IMR-90 (cell line): ENCODE measurements at regions not wholly inside any gene's neighbourhood (a gene's known extent, or its start where the extent isn't known, plus 50 kb on each side); places are given as distances from the start of the nearest gene placed in this dataset.

Experiments
- ATAC-seq: fragments of 200-7000 bp; cut with Tn5 transposase; 2 replicates; pipeline ENCODE4 v1.9.1; 2020; ENCODE audit warnings: low read depth, mild to moderate bottlenecking, moderate library complexity
- BruUV-seq: library from RNA; stranded (reverse); fragments of 400-500 nt; replicated peaks from 2 replicates; lab custom pipeline; 2021; lab: Mats Ljungman, UMichigan
- CTCF ChIA-PET: fragments of 300-600 bp; formaldehyde crosslinking; extraction: SDS; loops from one replicate; lab custom pipeline; 2021; ENCODE audit warnings: antibody characterized with exemption; lab: Yijun Ruan, JAX
- POLR2A ChIA-PET: fragments of 300-600 bp; sonication (Branson Sonifier 250); formaldehyde crosslinking; loops from one replicate; lab custom pipeline; 2022; ENCODE audit warnings: antibody characterized with exemption; ENCODE audit not compliant: unreplicated experiment; lab: Charles Lee
- DNase-seq: peaks from one replicate; pipeline ENCODE4 v3.0.0; 2013
- H2AFZ ChIP-seq: replicated peaks from 2 replicates; pipeline ENCODE3; 2013; ENCODE audit warnings: low read length, mild to moderate bottlenecking; ENCODE audit not compliant: poor library complexity
- H2AK5ac ChIP-seq: 2 replicates; pipeline ENCODE4 v1.6.1; 2013; ENCODE audit warnings: low read depth, low read length, inconsistent platforms
- H2AK9ac ChIP-seq: replicated peaks from 2 replicates; pipeline ENCODE3; 2013; ENCODE audit warnings: mild to moderate bottlenecking, low read depth, low read length, moderate library complexity; ENCODE audit not compliant: poor library complexity
- H2BK120ac ChIP-seq: 2 replicates; pipeline ENCODE4 v1.6.1; 2013; ENCODE audit warnings: low read depth, low read length, inconsistent platforms
- H2BK15ac ChIP-seq: 3 replicates; pipeline ENCODE4 v1.6.1; 2013; ENCODE audit warnings: low read depth, low read length, inconsistent platforms
- H2BK20ac ChIP-seq: 2 replicates; pipeline ENCODE4 v1.6.1; 2013; ENCODE audit warnings: low read depth, mild to moderate bottlenecking, inconsistent platforms, low read length, moderate library complexity
- H2BK5ac ChIP-seq: 2 replicates; pipeline ENCODE4 v1.6.1; 2013; ENCODE audit warnings: mild to moderate bottlenecking, low read depth, low read length, inconsistent platforms; ENCODE audit not compliant: poor library complexity, severe bottlenecking
- H3K14ac ChIP-seq: replicated peaks from 2 replicates; pipeline ENCODE4 v1.6.1; 2013; ENCODE audit warnings: low read depth, low read length, inconsistent platforms
- H3K18ac ChIP-seq: 2 replicates; pipeline ENCODE4 v1.6.1; 2013; ENCODE audit warnings: low read depth, low read length, control low read depth
- H3K23ac ChIP-seq: 2 replicates; pipeline ENCODE4 v1.6.1; 2013; ENCODE audit warnings: low read depth, low read length, inconsistent platforms
- H3K27ac ChIP-seq: 2 replicates; pipeline ENCODE4 v1.5.1; 2013; ENCODE audit warnings: mild to moderate bottlenecking, control low read depth, low read length; ENCODE audit not compliant: insufficient read depth
- H3K27me3 ChIP-seq: 2 replicates; pipeline ENCODE4 v1.6.1; 2013; ENCODE audit warnings: low read length; ENCODE audit not compliant: control insufficient read depth, insufficient read depth
- H3K36me3 ChIP-seq: 2 replicates; pipeline ENCODE4 v1.6.1; 2013; ENCODE audit warnings: low read length, mixed read lengths; ENCODE audit not compliant: control insufficient read depth, insufficient read depth
- H3K4ac ChIP-seq: 2 replicates; pipeline ENCODE4 v1.6.1; 2013; ENCODE audit warnings: low read depth, low read length, inconsistent platforms
- H3K4me1 ChIP-seq: 2 replicates; pipeline ENCODE4 v1.6.1; 2013; ENCODE audit warnings: low read length, mixed read lengths; ENCODE audit not compliant: control insufficient read depth, insufficient read depth
- H3K4me2 ChIP-seq: 2 replicates; pipeline ENCODE4 v1.6.1; 2013; ENCODE audit warnings: low read depth, mild to moderate bottlenecking, control low read depth, low read length, moderate library complexity
- H3K4me3 ChIP-seq: 2 replicates; pipeline ENCODE4 v1.5.1; 2013; ENCODE audit warnings: low read depth, mild to moderate bottlenecking, control low read depth, low read length, moderate library complexity; ENCODE audit not compliant: insufficient read depth
- H3K56ac ChIP-seq: 2 replicates; pipeline ENCODE4 v1.6.1; 2013; ENCODE audit warnings: low read length, inconsistent platforms; ENCODE audit not compliant: insufficient read depth; ENCODE audit errors: extremely low read depth
- H3K79me1 ChIP-seq, 2 experiments: 2 replicates each; pipeline ENCODE4 v1.6.1; 2013; ENCODE audit warnings: low read length in 2 of 2, inconsistent platforms in 1 of 2, low read depth in 1 of 2
- H3K9ac ChIP-seq: 2 replicates; pipeline ENCODE4 v1.6.1; 2013; ENCODE audit warnings: low read depth, low read length, control low read depth
- H3K9me1 ChIP-seq: 2 replicates; pipeline ENCODE4 v1.6.1; 2013; ENCODE audit warnings: low read length, inconsistent platforms; ENCODE audit not compliant: insufficient read depth
- H3K9me3 ChIP-seq: 2 replicates; pipeline ENCODE4 v1.6.1; 2013; ENCODE audit warnings: low read length; ENCODE audit not compliant: control insufficient read depth, insufficient read depth
- H4K20me1 ChIP-seq: 2 replicates; pipeline ENCODE4 v1.6.1; 2013; ENCODE audit warnings: low read length, inconsistent platforms; ENCODE audit not compliant: insufficient read depth
- H4K5ac ChIP-seq: 2 replicates; pipeline ENCODE4 v1.6.1; 2013; ENCODE audit warnings: mild to moderate bottlenecking, low read depth, low read length, control low read depth
- H4K8ac ChIP-seq, 2 experiments: 2 replicates each; pipeline ENCODE4 v1.6.1; 2013; ENCODE audit warnings: low read depth in 2 of 2, low read length in 2 of 2, control low read depth in 1 of 2, inconsistent platforms in 1 of 2
- H4K91ac ChIP-seq: 2 replicates; pipeline ENCODE4 v1.6.1; 2013; ENCODE audit warnings: low read depth, low read length, inconsistent platforms; ENCODE audit not compliant: insufficient read depth
- CTCF ChIP-seq: conservative IDR thresholded peaks from 2 replicates; pipeline ENCODE4 v1.5.1; 2012; ENCODE audit warnings: mild to moderate bottlenecking, low read depth, low read length, improper control_type of control experiment
- RCOR1 ChIP-seq: IDR thresholded peaks from 2 replicates; pipeline ENCODE4 v1.6.1; 2012; ENCODE audit warnings: mild to moderate bottlenecking, low read length, improper control_type of control experiment; ENCODE audit not compliant: insufficient replicate concordance
- WGBS, 2 experiments: methylation state at CpG; one replicate each; pipeline versions ENCODE4 v1.1.5 to v1.1.7; 2013; ENCODE audit warnings: missing lambda C conversion rate in 2 of 2; ENCODE audit not compliant: insufficient read length in 1 of 2; ENCODE audit errors: extremely low coverage in 2 of 2; 5-methylcytosine and 5-hydroxymethylcytosine counted together
- dilution Hi-C: fragments of 300-500 bp; cut with HindIII; formaldehyde crosslinking; loops from one replicate; pipeline ENCODE4 v1.14.3; 2018; ENCODE audit warnings: low sequenced_read_pairs; ENCODE audit not compliant: unreplicated experiment
- in situ Hi-C: fragments of 300-500 bp; cut with MboI; formaldehyde crosslinking; loops from 3 replicates; pipeline ENCODE4 v1.14.3; 2019; ENCODE audit warnings: low sequenced_read_pairs, inconsistent platforms, mixed read lengths
- intact Hi-C: fragments of 100-400 bp; cut with micrococcal nuclease; formaldehyde crosslinking; loops from 2 replicates; pipeline ENCODE4 v1.10.0; 2022

- dilution Hi-C loops = no loop called here
- H3K4me2 ChIP-seq = no peak overlapping the region
- in situ Hi-C loops = no loop called here
- H3K27me3 ChIP-seq = no peaks in the 10 kb centered on the region
- no peak overlapping the region for H3K56ac ChIP-seq
- 40% methylated on average over 1 of the region's 4 CpGs; no CpG with 5 or more reads in 1 of the 2 experiments for WGBS, 2 experiments
- POLR2A ChIA-PET = no interaction called here
- H2BK120ac ChIP-seq = no peak overlapping the region
- no peak overlapping the region for H3K4ac ChIP-seq
- no peaks in the 10 kb centered on the region for H3K9me1 ChIP-seq
- H3K4me1 ChIP-seq = no peaks in the 10 kb centered on the region
- no peak overlapping the region for H3K4me3 ChIP-seq
- H2AFZ ChIP-seq = no peak overlapping the region
- CTCF ChIA-PET = interaction anchor here (1.0 kb wide), 1 partner anchor 9 kb away, joined by 3 read pairs; no protein-coding TSS in a partner anchor
- H3K14ac ChIP-seq = no peak overlapping the region
- H4K8ac ChIP-seq = no peak overlapping the region
- H2BK20ac ChIP-seq = no peak overlapping the region
- no peak overlapping the region for H3K23ac ChIP-seq
- no peaks in the 10 kb centered on the region for H4K20me1 ChIP-seq
- no peak overlapping the region for H3K9ac ChIP-seq
- DNase-seq (no peak), ATAC-seq (no peak)
- intact Hi-C loops = no loop called here
- no peak overlapping the region for H3K18ac ChIP-seq
- BruUV-seq = no TSS peak
- no peak overlapping the region for H2BK15ac ChIP-seq
- no peak overlapping the region for H2BK5ac ChIP-seq
- H4K5ac ChIP-seq = no peak overlapping the region
- no peaks in the 10 kb centered on the region for H3K36me3 ChIP-seq
- no peak overlapping the region for H2AK9ac ChIP-seq
- no peak overlapping the region for H2AK5ac ChIP-seq
- no peak overlapping the region for H4K91ac ChIP-seq
- H3K27ac ChIP-seq = no peak overlapping the region
- no peak for TF ChIP-seq RCOR1
- 0 out of 2 replicates have a peak, but pooled peaks have one; percentile 14 for TF ChIP-seq CTCF
- H3K79me1 ChIP-seq = no peaks in the 10 kb centered on the region
- H3K9me3 ChIP-seq = 0 out of 2 replicates have a peak, but pooled peaks cover 3% of the 10 kb centered on the region
These were observed 57.1 kb upstream of the NMUR2 start for GRCh38 chr5:152462021-152462721.
